GM23338 (cell line): ENCODE measurements at regions not wholly inside any gene's neighbourhood (a gene's known extent, or its start where the extent isn't known, plus 50 kb on each side); places are given as distances from the start of the nearest gene placed in this dataset.

Experiments
- ATAC-seq: fragments of 200-7000 bp; cut with Tn5 transposase; 3 replicates; pipeline ENCODE4 v1.9.1; 2020
- DNase-seq: peaks from one replicate; pipeline ENCODE4 v3.0.0-alpha.2; 2015; ENCODE audit warnings: low spot score
- H2AFZ ChIP-seq: fragments of 200-600 bp; sonication (generic); 2 replicates; pipeline ENCODE4 v1.8.0; 2016; ENCODE audit warnings: antibody characterized with exemption, mild to moderate bottlenecking, moderate library complexity
- H3F3A ChIP-seq: fragments of 200-600 bp; sonication (generic); replicated peaks from 2 replicates; pipeline ENCODE4 v1.8.0; 2017; ENCODE audit warnings: antibody characterized with exemption, mixed run types, low read depth
- H3K27ac ChIP-seq: fragments of 200-600 bp; sonication (generic); 2 replicates; pipeline ENCODE4 v1.6.1; 2016; ENCODE audit warnings: low read depth
- H3K27me3 ChIP-seq: fragments of 200-600 bp; sonication (generic); 2 replicates; pipeline ENCODE4 v1.8.0; 2016; ENCODE audit warnings: mild to moderate bottlenecking, mixed run types, moderate library complexity; ENCODE audit not compliant: insufficient read depth
- H3K36me3 ChIP-seq: fragments of 200-600 bp; sonication (generic); 2 replicates; pipeline ENCODE4 v1.8.0; 2016; ENCODE audit warnings: mild to moderate bottlenecking; ENCODE audit not compliant: insufficient read depth
- H3K4me1 ChIP-seq: fragments of 200-600 bp; sonication (generic); 2 replicates; pipeline ENCODE4 v1.8.0; 2016; ENCODE audit warnings: mild to moderate bottlenecking, moderate library complexity; ENCODE audit not compliant: insufficient read depth
- H3K4me2 ChIP-seq: fragments of 200-600 bp; sonication (generic); 2 replicates; pipeline ENCODE4 v1.7.1; 2017; ENCODE audit warnings: mixed run types
- H3K4me3 ChIP-seq: fragments of 200-600 bp; sonication (generic); 2 replicates; pipeline ENCODE4 v1.6.1; 2016; ENCODE audit warnings: mixed run types
- H3K79me2 ChIP-seq: fragments of 200-600 bp; sonication (generic); replicated peaks from 2 replicates; pipeline ENCODE4 v1.8.0; 2017; ENCODE audit warnings: mild to moderate bottlenecking; ENCODE audit not compliant: insufficient read depth
- H3K9me2 ChIP-seq: fragments of 200-600 bp; sonication (generic); 2 replicates; pipeline ENCODE4 v1.8.0; 2017; ENCODE audit not compliant: insufficient read depth
- H4K20me1 ChIP-seq: fragments of 200-600 bp; sonication (generic); replicated peaks from 2 replicates; pipeline ENCODE4 v1.8.0; 2017; ENCODE audit warnings: mild to moderate bottlenecking; ENCODE audit not compliant: insufficient read depth
- H3K27ac Mint-ChIP-seq: 2 replicates; pipeline ENCODE4 v1.8.0; 2020; ENCODE audit warnings: inconsistent platforms, mild to moderate bottlenecking, moderate library complexity, mixed read lengths
- H3K27me3 Mint-ChIP-seq: 3 replicates; pipeline ENCODE4 v1.8.0; 2022; ENCODE audit warnings: low read depth, mild to moderate bottlenecking, moderate library complexity, mixed read lengths, inconsistent platforms; ENCODE audit not compliant: insufficient read depth, poor library complexity
- H3K36me3 Mint-ChIP-seq: 3 replicates; pipeline ENCODE4 v1.8.0; 2021; ENCODE audit warnings: low read depth, mild to moderate bottlenecking, inconsistent platforms, moderate library complexity, mixed read lengths
- H3K4me1 Mint-ChIP-seq: 3 replicates; pipeline ENCODE4 v1.8.0; 2020; ENCODE audit warnings: mild to moderate bottlenecking, inconsistent platforms, mixed read lengths
- H3K4me3 Mint-ChIP-seq: 3 replicates; pipeline ENCODE4 v1.8.0; 2021; ENCODE audit warnings: moderate library complexity, mild to moderate bottlenecking, inconsistent platforms, mixed read lengths
- H3K9me3 Mint-ChIP-seq: 3 replicates; pipeline ENCODE4 v1.8.0; 2020; ENCODE audit warnings: moderate library complexity, mild to moderate bottlenecking, inconsistent platforms, mixed read lengths
- CREB1 ChIP-seq: fragments of 250-450 bp; sonication (Bioruptor Pico); IDR thresholded peaks from 2 replicates; pipeline ENCODE4 v1.5.0; 2020; ENCODE audit warnings: low read depth, mild to moderate bottlenecking, moderate library complexity
- CTCF ChIP-seq, 2 experiments: fragments of 200-600 bp in 1 of 2; sonication (generic) in 1 of 2; conservative IDR thresholded peaks; 2 replicates each; pipeline versions ENCODE4 v1.5.1 to v1.6.1; 2016 to 2017; ENCODE audit warnings: antibody characterized with exemption in 2 of 2, low read depth in 2 of 2, mild to moderate bottlenecking in 2 of 2, moderate library complexity in 1 of 2
- ETS1 ChIP-seq: IDR thresholded peaks from 2 replicates; pipeline ENCODE4 v1.6.1; 2016; ENCODE audit warnings: antibody characterized with exemption
- EZH2 ChIP-seq: fragments of 200-600 bp; sonication (generic); IDR thresholded peaks from one replicate; pipeline ENCODE4 v1.8.0; 2017; ENCODE audit warnings: antibody characterized with exemption, mild to moderate bottlenecking, low read depth; ENCODE audit not compliant: unreplicated experiment
- EZH2phosphoT487 ChIP-seq: fragments of 200-600 bp; sonication (generic); IDR thresholded peaks from one replicate; pipeline ENCODE4 v1.8.1; 2018; ENCODE audit warnings: antibody characterized with exemption; ENCODE audit not compliant: unreplicated experiment
- POLR2AphosphoS5 ChIP-seq: IDR thresholded peaks from 2 replicates; pipeline ENCODE4 v1.6.1; 2016; ENCODE audit warnings: antibody characterized with exemption, low read depth
- REST ChIP-seq: IDR thresholded peaks from one replicate; pipeline ENCODE4 v1.6.1; 2018; ENCODE audit warnings: antibody characterized with exemption; ENCODE audit not compliant: unreplicated experiment
- ZNF114 ChIP-seq: fragments of 250-450 bp; sonication (Bioruptor Pico); IDR thresholded peaks from 2 replicates; pipeline ENCODE4 v1.5.0; 2020; ENCODE audit warnings: mild to moderate bottlenecking, moderate library complexity

GRCh38 chr3:104855702-104856101 lies 511.0 kb upstream of the ALCAM start:
- H3K4me1 Mint-ChIP-seq = peaks cover 31% of the 10 kb centered on the region
- peak; percentile 17 for DNase-seq

GRCh38 chr3:104856741-104857140 lies 510.0 kb upstream of the ALCAM start:
- Histone ChIP-seq H3K4me2 (peak overlapping the region; percentile 30; the same call in 1 of the 2 replicates), H4K20me1 (no peaks in the 10 kb centered on the region), H3K79me2 (no peaks in the 10 kb centered on the region), H3F3A (no peaks in the 10 kb centered on the region), H3K27ac (no peak overlapping the region), H3K36me3 (no peaks in the 10 kb centered on the region; the same call in 1 of the 2 replicates), H3K4me3 (no peak overlapping the region), H2AFZ (peak overlapping the region; percentile 15; the same call in 1 of the 2 replicates), H3K9me2 (no peaks in the 10 kb centered on the region), H3K4me1 (peaks cover 38% of the 10 kb centered on the region), H3K27me3 (no peaks in the 10 kb centered on the region)
- TF ChIP-seq POLR2AphosphoS5 = no peak
- TF ChIP-seq EZH2phosphoT487 = no peak
- peak; percentile 53; the same call in 1 of the 2 replicates for TF ChIP-seq CREB1 (CRISPR knock-in tag)
- no peak for TF ChIP-seq REST
- no peak for TF ChIP-seq ZNF114 (CRISPR knock-in tag)
- TF ChIP-seq ETS1 = no peak
- TF ChIP-seq CTCF (conservative IDR thresholded peaks at IDR 0.05; ENCODE audit: low read depth in 2 of 2) = no peak
- peaks cover 31% of the 10 kb centered on the region for H3K4me1 Mint-ChIP-seq
- ATAC-seq (no peak; the same call in 2 of the 3 replicates), DNase-seq (peak; percentile 8)
- peaks cover 12% of the 10 kb centered on the region; the same call in 2 of the 3 replicates for H3K36me3 Mint-ChIP-seq
- no peaks in the 10 kb centered on the region for H3K27me3 Mint-ChIP-seq
- no peak overlapping the region for H3K4me3 Mint-ChIP-seq
- peak overlapping the region; percentile 55; the same call in 1 of the 2 replicates for H3K27ac Mint-ChIP-seq
- peaks cover 9% of the 10 kb centered on the region for H3K9me3 Mint-ChIP-seq

More at GRCh38 chr3:104855702-104856101, 511.0 kb upstream of the ALCAM start:
- H3K36me3 Mint-ChIP-seq = peaks cover 21% of the 10 kb centered on the region
- H3K9me3 Mint-ChIP-seq = peaks cover 13% of the 10 kb centered on the region
- H3F3A ChIP-seq = no peaks in the 10 kb centered on the region
- H3K27me3 Mint-ChIP-seq = no peaks in the 10 kb centered on the region
- no peaks in the 10 kb centered on the region for H3K79me2 ChIP-seq
- peaks cover 38% of the 10 kb centered on the region for H3K4me1 ChIP-seq
- H3K36me3 ChIP-seq = no peaks in the 10 kb centered on the region; the same call in 1 of the 2 replicates
- peak overlapping the region; percentile 55 for H3K27ac Mint-ChIP-seq
- H3K27me3 ChIP-seq = no peaks in the 10 kb centered on the region
- no peak overlapping the region for H3K4me3 Mint-ChIP-seq
- no peaks in the 10 kb centered on the region for H3K9me2 ChIP-seq
- no peak for TF ChIP-seq POLR2AphosphoS5
- no peak for TF ChIP-seq EZH2phosphoT487
- TF ChIP-seq EZH2 = no peak
- H3K4me2 ChIP-seq = peak overlapping the region; percentile 30
- H3K4me3 ChIP-seq = no peak overlapping the region
- no peak overlapping the region for H3K27ac ChIP-seq
- no peaks in the 10 kb centered on the region for H4K20me1 ChIP-seq
- H2AFZ ChIP-seq = no peak overlapping the region
- ATAC-seq = no peak
